ENCODE measurements at regions not wholly inside any gene's neighbourhood (a gene's known extent, or its start where the extent isn't known, plus 50 kb on each side); places are given as distances from the start of the nearest gene placed in this dataset.

GRCh38 chr3:102748646-102749045, 313.8 kb downstream of the ZPLD1 start:
- no peak overlapping the region for H3K4me3 ChIP-seq (ENCODE audit: low read depth, low read length)
- TF ChIP-seq CTCF (IDR thresholded peaks at IDR 0.05; ENCODE audit: borderline replicate concordance, insufficient read depth, low read depth, low read length), result no peak

- no peak for TF ChIP-seq CTCF (IDR thresholded peaks at IDR 0.05; ENCODE audit: borderline replicate concordance, insufficient read depth, low read depth, low read length)
- H3K4me3 ChIP-seq (ENCODE audit: low read depth, low read length), result no peak overlapping the region
These were observed 315.5 kb downstream of the ZPLD1 start for GRCh38 chr3:102750322-102750721.

- H3K4me3 ChIP-seq (ENCODE audit: low read depth, low read length), result no peak overlapping the region
- no peak for TF ChIP-seq CTCF (IDR thresholded peaks at IDR 0.05; ENCODE audit: borderline replicate concordance, insufficient read depth, low read depth, low read length)
These were observed 319.1 kb downstream of the ZPLD1 start for GRCh38 chr3:102753901-102754300.

GRCh38 chr3:102756706-102757105, 321.9 kb downstream of the ZPLD1 start:
- no peak for TF ChIP-seq CTCF (IDR thresholded peaks at IDR 0.05; ENCODE audit: borderline replicate concordance, insufficient read depth, low read depth, low read length)
- H3K4me3 ChIP-seq (ENCODE audit: low read depth, low read length), result no peak overlapping the region

- no peak for TF ChIP-seq CTCF (IDR thresholded peaks at IDR 0.05; ENCODE audit: borderline replicate concordance, insufficient read depth, low read depth, low read length)
These were observed 323.1 kb downstream of the ZPLD1 start for GRCh38 chr3:102757950-102758349.

GRCh38 chr3:102761766-102762165, 327.0 kb downstream of the ZPLD1 start:
- H3K4me3 ChIP-seq (ENCODE audit: low read depth, low read length), result no peak overlapping the region
- no peak for TF ChIP-seq CTCF (IDR thresholded peaks at IDR 0.05; ENCODE audit: borderline replicate concordance, insufficient read depth, low read depth, low read length)

More at GRCh38 chr3:102757950-102758349, 323.1 kb downstream of the ZPLD1 start:
- no peak overlapping the region for H3K4me3 ChIP-seq (ENCODE audit: low read depth, low read length)

GRCh38 chr3:102790747-102791325, 356.0 kb downstream of the ZPLD1 start:
- no peak for TF ChIP-seq CTCF (IDR thresholded peaks at IDR 0.05; ENCODE audit: borderline replicate concordance, insufficient read depth, low read depth, low read length)
- H3K4me3 ChIP-seq (ENCODE audit: low read depth, low read length), result no peak overlapping the region
